ENCODE measurements at regions not wholly inside any gene's neighbourhood (a gene's known extent, or its start where the extent isn't known, plus 50 kb on each side); places are given as distances from the start of the nearest gene placed in this dataset.

- TF ChIP-seq CTCF (conservative IDR thresholded peaks at IDR 0.05): no peak
- H3K4me1 Mint-ChIP-seq (ENCODE audit: unreplicated experiment): no peaks in the 10 kb centered on the region
- H3K36me3 Mint-ChIP-seq: no peaks in the 10 kb centered on the region
- peaks cover 5% of the 10 kb centered on the region for H3K9me3 Mint-ChIP-seq
- peaks cover 7% of the 10 kb centered on the region for H3K27me3 Mint-ChIP-seq
- no peak overlapping the region for H3K4me3 Mint-ChIP-seq
- no peak overlapping the region for H3K27ac Mint-ChIP-seq
- DNase-seq (ENCODE audit: extremely low spot score, unreplicated experiment): no peak
These were observed 498.3 kb upstream of the EEF2KMT start for GRCh38 chr16:5595849-5596248.

- Mint-ChIP-seq H3K27me3 (peaks cover 12% of the 10 kb centered on the region), H3K4me3 (no peak overlapping the region), H3K9me3 (no peaks in the 10 kb centered on the region), H3K4me1 (ENCODE audit: unreplicated experiment) (no peaks in the 10 kb centered on the region), H3K27ac (no peak overlapping the region), H3K36me3 (no peaks in the 10 kb centered on the region)
- no peak for TF ChIP-seq CTCF (conservative IDR thresholded peaks at IDR 0.05)
- DNase-seq (ENCODE audit: extremely low spot score, unreplicated experiment): no peak
These were observed 492.8 kb upstream of the EEF2KMT start for GRCh38 chr16:5590416-5590815.

GRCh38 chr16:5589812-5590373 is 492.3 kb upstream of the EEF2KMT start:
- Mint-ChIP-seq H3K4me1 (ENCODE audit: unreplicated experiment) (no peaks in the 10 kb centered on the region), H3K27ac (no peak overlapping the region), H3K9me3 (no peaks in the 10 kb centered on the region)

GRCh38 chr16:5584109-5584508 is 486.5 kb upstream of the EEF2KMT start:
- H3K4me1 Mint-ChIP-seq (ENCODE audit: unreplicated experiment): no peaks in the 10 kb centered on the region

More at GRCh38 chr16:5589812-5590373, 492.3 kb upstream of the EEF2KMT start:
- Mint-ChIP-seq H3K4me3 (no peak overlapping the region), H3K36me3 (no peaks in the 10 kb centered on the region), H3K27me3 (peaks cover 15% of the 10 kb centered on the region)
- no peak for TF ChIP-seq CTCF (conservative IDR thresholded peaks at IDR 0.05)
- no peak for DNase-seq (ENCODE audit: extremely low spot score, unreplicated experiment)

GRCh38 chr16:5582529-5582928 is 484.9 kb upstream of the EEF2KMT start:
- no peak for TF ChIP-seq CTCF (conservative IDR thresholded peaks at IDR 0.05)
- DNase-seq (ENCODE audit: extremely low spot score, unreplicated experiment): no peak
- Mint-ChIP-seq H3K4me1 (ENCODE audit: unreplicated experiment) (no peaks in the 10 kb centered on the region), H3K9me3 (no peaks in the 10 kb centered on the region), H3K27ac (no peak overlapping the region), H3K36me3 (no peaks in the 10 kb centered on the region), H3K27me3 (peaks cover 24% of the 10 kb centered on the region), H3K4me3 (no peak overlapping the region)

More at GRCh38 chr16:5584109-5584508, 486.5 kb upstream of the EEF2KMT start:
- peaks cover 31% of the 10 kb centered on the region for H3K27me3 Mint-ChIP-seq
- no peaks in the 10 kb centered on the region for H3K9me3 Mint-ChIP-seq
- DNase-seq (ENCODE audit: extremely low spot score, unreplicated experiment): no peak
- H3K36me3 Mint-ChIP-seq: no peaks in the 10 kb centered on the region
- no peak overlapping the region for H3K27ac Mint-ChIP-seq
- TF ChIP-seq CTCF (conservative IDR thresholded peaks at IDR 0.05): no peak
- no peak overlapping the region for H3K4me3 Mint-ChIP-seq

GRCh38 chr16:5581908-5582307 is 484.3 kb upstream of the EEF2KMT start:
- no peak overlapping the region for H3K4me3 Mint-ChIP-seq
- no peak overlapping the region for H3K27ac Mint-ChIP-seq
- TF ChIP-seq CTCF (conservative IDR thresholded peaks at IDR 0.05): no peak
- DNase-seq (ENCODE audit: extremely low spot score, unreplicated experiment): no peak
- H3K9me3 Mint-ChIP-seq: no peaks in the 10 kb centered on the region
- H3K27me3 Mint-ChIP-seq: peaks cover 28% of the 10 kb centered on the region
- no peaks in the 10 kb centered on the region for H3K36me3 Mint-ChIP-seq
- H3K4me1 Mint-ChIP-seq (ENCODE audit: unreplicated experiment): no peaks in the 10 kb centered on the region
